GM12864 (cell line): ENCODE measurements at regions not wholly inside any gene's neighbourhood (a gene's known extent, or its start where the extent isn't known, plus 50 kb on each side); places are given as distances from the start of the nearest gene placed in this dataset.

Experiments
- DNase-seq: peaks from one replicate; pipeline ENCODE4 v3.0.0-alpha.2; 2011; ENCODE audit warnings: low read depth
- H3K4me3 ChIP-seq: 2 replicates; pipeline ENCODE4 v1.5.1; 2011; ENCODE audit warnings: mild to moderate bottlenecking, low read depth, low read length, control low read depth
- TF ChIP-seq, protein P1 (sequence below): IDR thresholded peaks from 2 replicates; pipeline ENCODE4 v1.5.1; 2011; ENCODE audit warnings: low read depth, mild to moderate bottlenecking, moderate library complexity, low read length, control low read depth, inconsistent platforms; ENCODE audit errors: missing control alignments

DNA sequence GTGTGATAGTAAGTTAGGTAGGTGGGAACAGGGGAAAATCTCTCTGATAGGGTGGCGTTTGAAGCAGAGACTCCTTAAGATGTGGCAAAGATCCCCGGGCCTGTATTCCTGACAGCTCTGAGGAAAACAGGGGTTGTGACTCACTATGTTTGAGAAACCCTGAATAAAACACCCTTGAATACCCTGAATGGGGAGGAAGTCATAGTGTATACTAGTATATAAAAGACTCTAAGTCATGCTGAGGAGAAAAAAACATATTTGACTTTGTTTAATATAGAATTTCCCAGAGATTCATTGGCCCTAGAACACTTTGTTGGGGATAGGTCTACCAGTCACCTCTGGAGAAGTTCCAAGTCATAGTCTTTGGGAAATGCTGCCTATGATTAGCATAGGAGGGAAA lies 590.9 kb downstream of the IRS1 start:
- no peak for DNase-seq
- no peak overlapping the region for H3K4me3 ChIP-seq
- TF ChIP-seq, protein P1, sequence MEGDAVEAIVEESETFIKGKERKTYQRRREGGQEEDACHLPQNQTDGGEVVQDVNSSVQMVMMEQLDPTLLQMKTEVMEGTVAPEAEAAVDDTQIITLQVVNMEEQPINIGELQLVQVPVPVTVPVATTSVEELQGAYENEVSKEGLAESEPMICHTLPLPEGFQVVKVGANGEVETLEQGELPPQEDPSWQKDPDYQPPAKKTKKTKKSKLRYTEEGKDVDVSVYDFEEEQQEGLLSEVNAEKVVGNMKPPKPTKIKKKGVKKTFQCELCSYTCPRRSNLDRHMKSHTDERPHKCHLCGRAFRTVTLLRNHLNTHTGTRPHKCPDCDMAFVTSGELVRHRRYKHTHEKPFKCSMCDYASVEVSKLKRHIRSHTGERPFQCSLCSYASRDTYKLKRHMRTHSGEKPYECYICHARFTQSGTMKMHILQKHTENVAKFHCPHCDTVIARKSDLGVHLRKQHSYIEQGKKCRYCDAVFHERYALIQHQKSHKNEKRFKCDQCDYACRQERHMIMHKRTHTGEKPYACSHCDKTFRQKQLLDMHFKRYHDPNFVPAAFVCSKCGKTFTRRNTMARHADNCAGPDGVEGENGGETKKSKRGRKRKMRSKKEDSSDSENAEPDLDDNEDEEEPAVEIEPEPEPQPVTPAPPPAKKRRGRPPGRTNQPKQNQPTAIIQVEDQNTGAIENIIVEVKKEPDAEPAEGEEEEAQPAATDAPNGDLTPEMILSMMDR = no peak

DNA sequence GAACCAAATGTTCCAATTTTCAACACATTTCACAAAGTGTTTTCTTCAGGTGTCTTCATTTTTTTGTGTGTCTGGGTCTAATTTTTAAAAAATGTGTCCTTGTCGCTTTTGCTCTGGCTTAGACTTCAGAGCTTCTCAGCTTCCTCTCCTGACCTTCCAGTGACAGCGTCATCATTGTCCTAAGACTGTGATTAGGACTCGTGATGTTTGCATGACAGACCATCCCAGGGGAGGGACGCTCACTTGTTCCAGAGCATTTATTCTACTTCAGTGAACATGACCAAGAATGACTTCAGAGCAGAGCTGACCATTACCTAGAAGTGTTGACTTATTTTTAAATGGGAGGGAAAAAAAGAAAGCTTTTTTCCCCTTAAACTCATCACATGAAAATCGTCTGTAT lies 591.9 kb downstream of the IRS1 start:
- TF ChIP-seq, protein P1 = no peak
- H3K4me3 ChIP-seq = no peak overlapping the region
- DNase-seq = no peak

DNA sequence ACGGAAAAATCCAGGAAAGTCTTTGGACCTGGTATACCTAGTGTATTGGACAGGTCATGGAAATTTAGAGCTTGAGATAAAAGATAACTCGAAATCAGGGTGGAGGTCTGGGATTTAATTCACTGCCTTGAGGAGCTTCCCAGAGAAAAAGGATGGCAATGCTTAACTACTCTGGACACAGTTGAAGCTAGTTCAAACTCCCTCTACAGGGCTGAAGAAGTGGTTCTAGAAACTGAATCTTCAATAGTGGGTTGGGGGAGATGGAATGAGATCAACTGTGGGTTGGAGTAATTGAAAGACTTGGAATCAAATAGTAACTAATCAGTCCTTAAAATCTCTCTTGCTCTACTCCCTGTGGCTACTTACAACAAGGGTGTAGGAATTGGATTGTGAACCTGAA lies 600.1 kb downstream of the IRS1 start:
- H3K4me3 ChIP-seq = no peak overlapping the region
- TF ChIP-seq, protein P1 = no peak
- no peak for DNase-seq

DNA sequence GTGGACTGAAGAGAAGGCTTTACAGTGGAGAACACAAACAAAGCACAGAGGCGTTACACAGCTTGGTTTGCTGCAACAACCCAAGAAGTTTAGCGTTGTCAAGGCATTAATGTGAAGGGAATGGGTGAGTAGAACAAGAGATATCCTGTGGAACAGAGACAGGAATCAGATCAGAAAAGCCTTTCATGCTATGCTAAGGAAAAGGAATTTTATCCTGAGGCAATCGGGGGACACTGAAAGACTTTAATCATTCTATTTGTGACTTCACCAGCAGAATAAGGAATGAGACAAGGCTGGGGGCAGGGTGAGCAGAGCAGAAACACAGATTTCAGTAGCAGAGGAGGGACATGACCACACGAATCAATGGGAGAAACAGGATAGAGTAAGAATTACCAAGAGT lies 600.7 kb downstream of the IRS1 start:
- TF ChIP-seq, protein P1 = no peak
- H3K4me3 ChIP-seq = no peak overlapping the region
- no peak for DNase-seq

DNA sequence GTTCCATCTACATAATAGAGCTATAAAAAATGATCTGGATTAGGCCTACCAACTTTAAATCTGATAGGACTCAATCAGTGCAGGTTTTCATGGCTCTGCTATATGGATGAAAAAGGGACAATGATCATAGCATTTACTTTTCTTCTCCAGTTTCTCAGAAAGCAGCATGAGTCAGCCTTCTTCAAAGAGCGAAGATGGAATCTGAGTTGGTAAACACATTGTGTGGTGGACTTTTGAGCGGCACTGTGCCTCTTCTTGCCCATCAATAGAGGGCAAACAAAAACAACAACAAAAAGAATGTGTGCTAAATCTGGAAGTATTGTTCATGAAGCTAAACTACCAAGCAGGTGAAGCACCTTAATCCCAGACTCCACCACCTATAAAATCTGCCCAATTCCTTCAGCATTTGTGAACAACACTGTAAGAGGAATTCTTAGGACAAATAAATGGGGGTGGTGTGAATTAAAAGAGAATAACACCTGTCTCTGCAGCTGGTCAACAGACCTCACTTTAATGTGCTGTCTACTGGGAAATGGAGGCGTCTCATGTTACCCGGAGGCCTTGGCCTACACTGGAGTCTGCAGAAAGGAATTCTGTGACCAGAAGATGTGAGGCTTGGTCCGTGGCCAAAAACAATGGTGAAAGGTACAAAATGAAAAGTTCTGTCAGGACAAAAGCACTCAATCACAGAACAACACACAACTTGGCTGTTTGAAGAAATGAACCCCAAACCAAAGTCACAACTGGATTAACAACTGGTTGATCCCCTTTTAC lies 609.0 kb downstream of the IRS1 start:
- DNase-seq = no peak
- TF ChIP-seq, protein P1 = no peak
- H3K4me3 ChIP-seq = no peak overlapping the region

DNA sequence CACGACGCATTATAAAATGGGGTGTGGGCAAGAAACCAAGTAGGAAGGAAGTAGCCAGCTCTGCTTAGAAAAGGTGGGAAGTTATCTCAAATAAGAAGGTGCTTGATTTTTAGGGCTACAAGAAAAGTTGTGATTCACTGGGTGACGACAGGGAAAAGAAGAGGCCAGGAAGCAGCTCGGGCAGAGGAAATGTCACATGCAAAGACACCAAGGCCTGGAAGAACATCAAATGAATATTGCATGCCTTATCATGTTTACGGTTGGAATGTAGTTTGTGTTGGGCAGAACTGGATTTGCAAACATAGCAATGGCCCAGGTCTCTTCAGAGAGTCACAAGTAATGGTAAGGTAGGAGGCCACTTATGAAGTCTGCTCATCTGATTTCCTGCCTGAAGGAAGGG lies 610.6 kb downstream of the IRS1 start:
- no peak overlapping the region for H3K4me3 ChIP-seq
- TF ChIP-seq, protein P1 = no peak
- DNase-seq = no peak

DNA sequence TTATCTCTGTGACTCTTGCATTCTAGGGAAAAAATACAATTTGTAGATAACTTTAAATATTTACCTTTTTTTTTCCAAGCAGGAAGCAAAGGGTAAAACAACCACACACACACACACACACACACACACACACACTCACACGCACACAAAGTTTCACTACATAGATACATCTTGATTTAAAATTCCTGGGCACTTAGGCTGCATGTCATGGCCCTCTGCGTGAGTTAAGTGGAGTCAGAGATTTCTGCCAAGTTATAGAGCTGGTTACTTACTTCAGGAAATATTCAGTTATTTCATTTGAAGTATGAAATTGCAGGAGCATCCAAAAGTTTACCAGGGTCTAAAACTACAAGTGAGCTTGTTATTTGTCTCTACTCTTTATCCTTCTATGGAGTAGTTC lies 612.0 kb downstream of the IRS1 start:
- TF ChIP-seq, protein P1 = no peak
- no peak for DNase-seq
- no peak overlapping the region for H3K4me3 ChIP-seq
